Activated gamma-delta T cell (primary cell): ENCODE measurements at regions not wholly inside any gene's neighbourhood (a gene's known extent, or its start where the extent isn't known, plus 50 kb on each side); places are given as distances from the start of the nearest gene placed in this dataset.

Source experiments
- DNase-seq: peaks from one replicate; lab custom pipeline; 2025; lab: John Stamatoyannopoulos, UW

DNA sequence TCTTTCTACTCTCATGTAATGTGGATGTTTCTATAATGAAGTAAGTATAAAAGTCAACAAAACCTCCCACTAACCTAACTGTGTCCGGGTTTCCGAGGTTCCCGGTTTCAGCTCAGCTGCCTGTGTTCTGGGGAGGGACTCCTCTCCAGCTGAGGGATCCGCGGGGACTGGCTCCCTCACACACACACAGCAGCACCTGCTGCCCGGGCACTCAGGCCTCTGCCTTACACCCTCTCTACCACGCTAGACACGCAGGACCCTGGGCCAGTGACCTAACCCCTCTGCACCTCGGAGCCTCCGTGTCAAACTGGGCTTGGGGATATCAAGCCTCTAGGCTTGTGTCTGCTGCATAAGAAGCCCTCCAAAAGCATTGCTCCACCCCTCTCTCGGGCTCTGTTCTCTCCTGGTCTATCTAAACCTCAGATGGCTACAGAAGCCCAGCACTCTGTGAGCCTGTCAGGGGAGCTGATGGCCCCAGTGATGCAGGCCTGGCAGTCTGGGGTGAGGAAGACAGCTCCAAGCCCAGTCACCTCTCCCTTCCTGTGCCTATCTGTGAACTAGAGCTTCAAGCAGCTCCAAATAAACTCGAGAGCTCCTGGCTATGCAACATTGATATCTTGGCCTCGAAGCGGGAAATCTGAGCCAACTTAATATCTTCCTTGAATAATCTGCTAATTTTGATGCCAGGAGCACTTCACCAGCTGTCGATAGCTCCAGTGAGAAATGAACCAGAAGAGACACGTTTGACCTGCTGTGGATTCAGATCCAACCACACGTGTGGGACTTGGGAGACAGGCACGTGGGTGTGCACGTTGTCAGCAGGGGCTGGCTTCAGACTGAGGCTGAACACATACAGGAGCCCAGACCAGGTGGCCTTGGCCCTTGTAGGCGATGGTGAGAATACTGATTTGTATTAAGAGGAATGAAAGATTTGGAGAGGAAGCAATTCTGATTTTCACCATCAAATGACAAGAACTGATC is 232.7 kb upstream of the B3GAT1 start:
- DNase-seq, result no peak

- no peak for DNase-seq
These were observed 231.3 kb upstream of the B3GAT1 start for GRCh38 chr11:134643115-134644012.

- DNase-seq, result no peak
These were observed 230.2 kb upstream of the B3GAT1 start for GRCh38 chr11:134642206-134642605.

DNA sequence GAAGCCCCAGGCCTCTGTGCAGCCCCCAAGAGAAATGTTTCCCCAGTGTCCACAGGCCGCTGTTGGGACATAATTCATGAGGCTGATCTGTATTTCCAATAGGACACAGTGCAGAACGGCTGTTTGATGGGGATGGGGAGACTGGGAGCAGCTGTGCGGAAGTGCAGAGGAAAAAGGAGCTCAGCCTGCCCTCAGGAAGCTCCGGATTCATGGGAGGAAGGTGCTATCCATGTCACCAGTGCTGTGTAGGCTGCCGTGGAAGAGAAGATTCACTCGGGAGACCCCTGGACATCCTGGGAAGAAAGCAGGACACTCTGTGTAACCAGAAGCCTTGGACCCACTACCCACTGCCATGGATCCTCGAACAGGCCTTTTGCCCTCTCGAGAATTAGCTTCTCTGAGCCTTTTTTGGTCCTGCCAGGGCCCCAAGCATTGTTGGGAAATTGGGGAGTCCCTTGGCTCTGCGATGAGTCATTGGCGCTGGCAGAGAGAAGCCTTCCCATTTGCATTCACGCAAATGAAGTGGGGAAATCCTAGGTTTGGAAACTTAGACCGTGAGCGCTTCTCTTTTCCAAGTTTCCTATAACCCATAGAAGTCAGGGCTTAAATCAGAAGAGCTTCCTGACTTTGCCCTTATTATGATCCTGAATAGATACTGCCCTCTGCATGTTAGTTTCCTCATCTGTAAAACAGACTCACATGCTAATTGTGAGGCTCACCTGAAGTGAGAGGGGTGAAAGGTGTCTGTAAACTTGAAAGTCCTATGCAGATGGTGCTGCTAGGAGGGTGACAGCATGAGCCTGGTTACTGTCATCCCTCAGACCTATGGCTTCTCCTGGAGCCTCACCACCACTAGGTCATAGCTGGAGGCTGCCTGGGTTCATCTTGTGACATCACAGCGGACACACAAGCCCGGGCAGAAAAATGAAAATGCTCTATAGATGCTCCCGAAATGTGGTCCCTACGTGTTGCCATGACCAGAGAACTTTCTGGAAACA is 229.2 kb upstream of the B3GAT1 start:
- no peak for DNase-seq

- no peak for DNase-seq
These were observed 228.5 kb upstream of the B3GAT1 start for GRCh38 chr11:134640536-134640935.

DNA sequence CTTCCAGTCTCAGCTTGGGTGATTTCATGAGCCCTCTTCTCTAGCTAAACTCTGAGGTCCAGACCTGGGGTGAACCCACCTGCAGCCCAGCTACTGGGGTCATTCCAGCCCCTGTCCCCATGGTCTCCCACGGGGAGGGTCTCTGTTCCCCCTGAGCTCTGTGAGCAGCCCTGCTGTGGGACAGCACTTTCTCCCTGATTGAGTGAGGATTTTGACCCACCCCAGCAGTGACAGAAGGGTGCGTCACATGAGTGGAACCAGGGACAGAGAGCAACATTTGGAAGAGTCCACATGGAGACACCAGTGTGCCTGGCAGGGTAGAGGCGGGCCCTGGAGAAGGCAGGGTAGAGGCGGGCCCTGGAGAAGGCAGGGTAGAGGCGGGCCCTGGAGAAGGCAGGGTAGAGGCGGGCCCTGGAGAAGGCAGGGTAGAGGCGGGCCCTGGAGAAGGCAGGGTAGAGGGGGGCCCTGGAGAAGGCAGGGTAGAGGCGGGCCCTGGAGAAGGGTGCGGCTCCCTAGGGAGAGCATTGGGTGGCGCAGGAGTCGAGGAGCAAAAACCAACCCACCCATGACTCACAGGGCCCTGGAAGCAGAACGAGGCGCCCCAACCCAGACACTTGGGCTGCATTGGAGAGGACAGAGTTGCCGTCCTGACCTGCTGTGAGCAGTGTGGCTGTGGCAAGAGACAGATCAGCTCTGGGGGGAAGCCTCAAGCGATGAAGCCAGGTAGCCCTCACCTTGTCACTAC is 227.7 kb upstream of the B3GAT1 start:
- no peak for DNase-seq

DNA sequence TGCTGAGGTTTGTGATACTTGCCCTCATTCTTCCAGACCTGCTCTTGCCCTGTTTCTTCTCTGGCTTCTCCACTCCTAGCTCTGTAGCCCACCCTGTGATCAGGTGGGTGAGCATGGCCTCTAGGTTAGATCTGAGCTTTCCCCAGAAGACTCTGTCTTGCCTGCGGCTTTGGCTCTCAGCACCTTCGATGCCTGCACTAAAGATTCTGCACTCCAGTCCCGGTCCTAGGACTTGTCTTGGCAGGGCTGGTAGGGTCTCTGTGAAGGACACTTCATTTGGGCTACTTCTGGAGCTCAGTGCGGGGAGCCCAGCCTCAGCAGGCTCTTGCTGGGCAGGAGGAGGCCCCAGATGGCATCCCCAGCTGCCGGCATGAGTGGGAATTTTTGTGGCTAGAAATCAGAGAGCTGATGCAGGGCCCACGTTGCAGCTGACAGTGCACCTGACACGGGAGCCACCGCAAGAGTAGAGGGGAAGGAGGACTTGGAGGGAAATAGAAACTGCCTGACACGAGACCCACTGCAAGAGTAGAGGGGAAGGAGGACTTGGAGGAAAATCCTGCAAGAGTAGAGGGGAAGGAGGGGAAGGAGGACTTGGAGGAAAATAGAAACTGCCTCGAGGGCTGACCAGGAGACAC is 226.9 kb upstream of the B3GAT1 start:
- DNase-seq, result no peak

- no peak for DNase-seq
These were observed 225.3 kb upstream of the B3GAT1 start for GRCh38 chr11:134637091-134638015.

- DNase-seq, result no peak
These were observed 224.0 kb upstream of the B3GAT1 start for GRCh38 chr11:134636071-134636470.

DNA sequence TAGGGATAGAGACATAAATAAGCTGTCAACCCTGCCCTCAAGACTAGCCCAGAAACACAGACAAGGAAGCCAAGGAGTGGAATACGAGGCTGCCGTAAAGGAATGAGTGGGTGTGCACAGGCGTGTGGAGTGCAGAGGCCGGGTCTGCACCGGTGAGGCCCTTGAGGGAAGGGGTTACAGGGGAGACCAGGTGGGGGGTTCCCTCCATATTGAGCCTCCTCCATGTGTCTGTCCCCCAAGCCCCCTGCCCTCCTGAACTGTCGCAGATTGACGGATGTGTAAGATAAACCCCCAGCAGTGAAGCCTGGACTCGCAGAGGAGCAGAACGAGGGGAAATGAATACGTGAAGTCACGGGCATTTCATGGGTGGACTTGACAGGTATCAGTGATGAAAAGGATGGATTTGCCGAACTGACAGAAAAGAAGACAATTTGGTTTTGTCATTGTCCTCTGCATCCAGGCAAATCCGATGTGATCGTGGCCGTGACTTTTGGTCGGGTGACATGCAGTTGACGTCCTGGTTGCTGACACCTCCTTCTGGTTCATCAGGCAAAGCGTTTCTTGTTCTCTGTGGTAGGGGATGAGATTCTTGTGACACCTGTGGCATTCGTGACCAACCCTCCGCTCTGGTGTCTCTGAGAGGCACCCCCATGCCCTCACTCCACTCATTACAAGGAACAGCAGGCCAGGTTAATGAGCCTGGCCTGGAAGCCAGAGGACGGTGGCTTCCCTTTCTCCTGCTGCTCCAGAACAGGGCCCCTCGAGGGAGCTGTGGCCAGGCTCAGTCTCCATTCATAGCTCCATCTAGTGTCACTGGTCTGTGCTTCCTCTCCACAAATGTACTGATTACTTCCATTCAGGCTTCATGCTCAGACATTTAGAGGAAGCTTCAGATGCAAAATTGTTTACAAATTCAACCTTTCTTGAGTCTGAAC is 223.1 kb upstream of the B3GAT1 start:
- DNase-seq, result no peak

GRCh38 chr11:134633276-134633675 is 221.2 kb upstream of the B3GAT1 start:
- DNase-seq, result no peak

DNA sequence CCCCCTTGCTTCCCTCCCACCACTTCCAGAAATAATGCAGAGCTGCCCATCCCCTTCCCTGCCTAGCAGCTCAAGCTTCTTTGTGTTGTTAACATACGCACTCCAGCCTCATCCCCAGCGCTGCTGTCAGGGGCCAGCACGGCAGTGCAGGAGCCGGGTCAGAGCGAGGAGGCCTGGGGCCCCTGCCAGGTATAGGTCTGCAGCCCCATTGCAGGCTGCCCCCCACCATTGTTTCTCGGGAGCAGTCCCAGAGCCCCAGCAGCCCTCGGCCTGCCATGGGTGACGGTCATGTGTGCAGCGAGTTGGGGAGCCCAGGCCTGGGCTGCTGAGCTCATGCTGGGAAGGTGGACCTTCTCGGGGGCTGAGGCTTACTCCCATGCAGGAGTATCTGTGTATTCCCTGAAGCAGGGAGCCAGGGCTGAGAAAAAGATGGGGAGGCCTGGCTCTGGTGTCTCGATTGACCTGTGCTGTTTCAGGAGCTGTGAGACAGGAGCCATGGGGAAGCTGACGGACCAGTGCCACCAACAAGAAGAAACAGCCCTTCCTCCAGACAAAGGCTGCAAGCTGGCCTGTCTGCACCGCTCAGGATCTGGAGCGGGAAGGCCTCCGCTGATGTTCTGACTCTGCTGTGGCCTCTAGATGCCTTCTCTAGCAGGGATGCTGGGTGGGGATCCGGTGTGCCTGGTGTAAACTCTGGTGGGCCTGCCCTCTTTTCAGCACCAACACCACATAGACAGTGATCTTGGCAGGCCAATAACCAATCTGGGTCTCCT is 220.5 kb upstream of the B3GAT1 start:
- no peak for DNase-seq

GRCh38 chr11:134630861-134631260 is 218.8 kb upstream of the B3GAT1 start:
- no peak for DNase-seq

DNA sequence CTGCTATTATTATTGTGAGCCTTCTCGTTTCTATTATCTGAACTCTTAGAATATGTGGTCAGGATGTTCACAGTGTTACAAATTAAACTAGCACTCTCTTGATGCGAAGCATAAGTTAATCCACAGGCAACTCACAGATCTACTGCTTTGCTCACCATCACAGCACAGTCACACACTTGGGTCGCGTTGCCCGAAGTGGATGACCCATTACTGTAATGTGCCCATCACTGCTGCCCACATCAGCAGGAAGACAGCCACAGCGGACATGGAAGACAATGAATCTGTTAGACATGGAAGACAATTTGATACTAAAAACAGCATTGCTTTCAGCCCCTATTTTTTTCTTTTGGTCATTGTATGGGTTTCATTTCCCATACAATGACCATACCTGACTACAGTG is 216.4 kb upstream of the B3GAT1 start:
- no peak for DNase-seq

DNA sequence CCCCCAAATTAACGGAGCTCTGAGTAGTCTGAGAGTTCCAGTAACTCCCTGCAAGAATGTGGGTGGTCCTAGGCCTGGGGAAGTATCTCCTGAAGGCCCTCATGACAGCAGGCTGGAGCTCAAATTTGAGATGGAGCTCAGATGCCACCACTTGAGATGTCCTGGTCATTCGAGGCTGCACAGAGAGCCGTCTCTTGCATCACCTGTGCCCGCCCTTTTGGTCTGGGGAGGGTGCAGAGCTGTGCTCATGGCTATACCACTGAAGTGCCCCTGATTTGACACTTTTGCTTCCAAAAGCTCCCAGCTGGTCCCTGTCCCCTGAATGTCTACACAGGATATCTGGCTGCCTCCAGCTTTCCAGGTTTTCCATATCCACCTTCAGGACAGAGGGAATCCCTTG is 214.0 kb upstream of the B3GAT1 start:
- no peak for DNase-seq

DNA sequence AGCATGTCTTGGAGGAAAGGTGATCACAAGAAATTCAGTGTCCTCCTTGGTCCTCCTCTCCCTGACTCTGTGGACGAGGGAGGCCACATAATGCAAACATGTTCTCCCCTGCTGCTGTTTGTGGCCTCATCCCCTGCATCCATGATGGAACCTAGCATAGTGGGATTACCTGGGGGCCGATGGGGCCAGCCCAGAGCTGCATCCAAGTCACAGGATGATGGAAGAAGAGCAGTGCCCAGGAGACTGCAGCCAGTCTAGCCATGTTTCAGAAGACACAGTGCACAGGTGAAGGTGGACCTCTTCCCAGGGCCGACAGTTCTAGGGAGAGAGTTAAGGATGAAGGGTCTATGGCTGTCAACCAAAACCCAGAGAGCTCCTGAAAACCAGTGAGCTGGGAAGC is 213.6 kb upstream of the B3GAT1 start:
- no peak for DNase-seq

DNA sequence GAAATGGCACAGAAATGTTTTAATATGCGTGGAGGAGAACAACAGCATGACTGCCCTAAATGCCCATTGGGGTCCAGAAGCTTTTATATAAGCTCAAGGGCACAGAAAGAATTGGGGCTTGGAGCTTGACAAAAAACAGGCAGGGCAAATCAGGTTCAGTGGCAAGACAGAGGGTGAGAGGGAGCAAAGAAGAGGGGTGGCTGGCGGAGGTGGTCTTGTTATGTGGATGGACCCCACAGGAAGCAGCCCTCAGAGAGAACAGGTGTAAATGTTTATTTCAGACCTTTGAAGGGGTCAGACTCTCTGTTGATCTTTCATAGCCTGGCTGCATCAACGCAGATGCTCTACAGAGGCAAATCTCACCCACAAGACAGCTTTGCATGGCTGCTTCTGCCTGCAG is 213.1 kb upstream of the B3GAT1 start:
- no peak for DNase-seq
